ENCODE measurements at regions not wholly inside any gene's neighbourhood (a gene's known extent, or its start where the extent isn't known, plus 50 kb on each side); places are given as distances from the start of the nearest gene placed in this dataset.
"Not testable (repeated sequence)": the region's sequence is repeated elsewhere in the genome, so short reads cannot be mapped to it uniquely, and the experiment has no call there.

DNA sequence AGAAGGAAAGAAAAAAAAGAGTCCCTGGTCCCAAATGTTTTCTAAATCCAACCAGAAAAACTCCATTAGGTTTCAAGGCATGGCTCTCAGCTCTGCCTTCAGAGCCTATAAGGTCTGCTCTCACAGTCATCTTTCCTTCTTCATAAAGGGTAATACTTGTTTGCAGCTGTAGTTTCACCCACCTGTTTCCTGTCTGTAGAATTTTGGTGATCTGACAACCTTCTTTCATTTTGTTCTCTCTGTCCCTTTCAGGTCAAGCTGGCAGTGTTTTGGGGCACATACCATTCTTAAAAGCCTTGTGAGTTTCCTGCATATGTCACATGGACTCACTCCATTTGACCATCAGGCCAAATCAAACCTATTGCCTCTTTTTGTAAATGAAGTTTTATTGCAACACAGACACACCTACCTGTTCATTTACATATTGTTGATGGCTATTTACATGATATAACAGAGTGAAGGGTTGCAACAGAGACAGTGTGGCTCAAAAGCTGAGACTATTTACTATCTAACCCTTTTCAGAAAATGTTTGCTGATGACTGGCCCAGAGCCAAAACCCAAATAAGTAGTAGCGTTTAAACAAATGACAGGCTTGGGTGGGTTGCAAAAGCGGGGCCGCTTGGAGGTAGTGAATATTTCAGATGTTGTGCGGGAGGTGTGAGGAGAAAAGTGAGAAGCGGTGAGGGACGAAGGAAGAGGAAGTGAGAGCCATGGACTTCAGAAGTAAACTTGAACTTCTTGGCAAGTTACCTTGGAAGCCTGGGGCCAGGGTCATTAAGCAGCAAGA, 292.7 kb upstream of the PROK2 start:
- TF ChIP-seq CTCF (IDR thresholded peaks at IDR 0.05) = no peak
- ATAC-seq (no peak), DNase-seq (no peak)
- Histone ChIP-seq H3K4me3 (no peak overlapping the region), H3K36me3 (no peaks in the 10 kb centered on the region), H3K27me3 (ENCODE audit: low read depth) (no peaks in the 10 kb centered on the region), H3K9me3 (peaks cover 6% of the 10 kb centered on the region), H3K27ac (no peak overlapping the region), H3K4me1 (peaks cover 9% of the 10 kb centered on the region)
- intact Hi-C loops (cut with DNase I) = no loop called here

DNA sequence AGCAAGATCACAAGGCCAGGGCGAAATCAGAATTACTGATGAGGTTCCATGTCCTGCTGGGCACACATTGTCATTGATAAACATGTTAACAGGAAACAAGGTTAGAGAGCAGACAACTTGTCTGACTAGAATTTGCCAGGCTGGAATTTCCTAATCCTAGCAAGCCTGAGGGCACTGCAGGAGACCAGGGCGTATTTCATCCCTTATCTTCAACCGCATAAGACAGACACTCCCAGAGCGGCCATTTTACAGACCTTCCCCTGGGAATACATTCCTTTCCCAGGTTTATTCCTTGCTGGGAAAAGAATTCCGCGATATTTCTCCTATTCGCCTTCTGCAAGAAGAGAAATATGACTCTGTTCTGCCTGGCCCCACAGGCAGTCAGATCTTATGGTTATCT, 290.9 kb upstream of the PROK2 start:
- H3K27ac ChIP-seq; H3K9me3 ChIP-seq; H3K36me3 ChIP-seq; H3K4me3 ChIP-seq; DNase-seq; ATAC-seq; H3K27me3 ChIP-seq (ENCODE audit: low read depth); intact Hi-C loops (cut with DNase I); H3K4me1 ChIP-seq: not testable (repeated sequence)

DNA sequence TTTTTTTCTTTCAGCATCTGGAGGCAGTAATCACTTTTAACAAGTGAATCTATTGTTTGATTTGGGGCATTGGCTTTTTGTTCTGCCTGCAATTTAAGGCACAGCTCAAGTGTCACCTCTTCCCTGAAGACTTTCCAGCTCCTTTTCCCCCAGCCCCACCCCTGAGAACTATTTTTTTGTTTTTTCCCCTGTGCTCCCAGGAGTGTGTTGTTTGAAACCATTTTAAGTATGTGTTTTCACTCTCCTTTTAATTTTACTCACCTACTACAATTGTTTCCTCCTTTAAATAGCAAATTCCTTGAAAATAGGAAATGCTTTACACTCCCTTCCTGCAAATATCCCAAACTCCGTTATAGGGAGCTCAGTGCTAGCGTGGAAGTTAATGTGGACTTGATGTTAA, 286.7 kb upstream of the PROK2 start:
- Histone ChIP-seq H3K27ac (no peak overlapping the region), H3K4me3 (no peak overlapping the region), H3K4me1 (no peaks in the 10 kb centered on the region), H3K36me3 (no peaks in the 10 kb centered on the region), H3K27me3 (ENCODE audit: low read depth) (no peaks in the 10 kb centered on the region), H3K9me3 (peaks cover 6% of the 10 kb centered on the region)
- DNase-seq (no peak), ATAC-seq (no peak)
- no peak for TF ChIP-seq CTCF (IDR thresholded peaks at IDR 0.05)
- intact Hi-C loops (cut with DNase I) = no loop called here

- ATAC-seq = no peak
Observed at GRCh38 chr3:72070005-72070404, 285.1 kb upstream of the PROK2 start.

GRCh38 chr3:72069543-72069942, 284.6 kb upstream of the PROK2 start:
- TF ChIP-seq CTCF (IDR thresholded peaks at IDR 0.05) = no peak
- ATAC-seq (no peak), DNase-seq (no peak)
- intact Hi-C loops (cut with DNase I) = no loop called here
- Histone ChIP-seq H3K4me3 (no peak overlapping the region), H3K4me1 (no peaks in the 10 kb centered on the region), H3K27me3 (ENCODE audit: low read depth) (no peaks in the 10 kb centered on the region), H3K9me3 (no peaks in the 10 kb centered on the region), H3K27ac (no peak overlapping the region), H3K36me3 (no peaks in the 10 kb centered on the region)

More at GRCh38 chr3:72070005-72070404, 285.1 kb upstream of the PROK2 start:
- no peaks in the 10 kb centered on the region for H3K27me3 ChIP-seq (ENCODE audit: low read depth)
- no peak overlapping the region for H3K27ac ChIP-seq
- H3K4me1 ChIP-seq = no peaks in the 10 kb centered on the region
- no peak overlapping the region for H3K4me3 ChIP-seq
- H3K36me3 ChIP-seq = no peaks in the 10 kb centered on the region
- no peak for DNase-seq
- intact Hi-C loops (cut with DNase I) = no loop called here
- H3K9me3 ChIP-seq = no peaks in the 10 kb centered on the region
- no peak for TF ChIP-seq CTCF (IDR thresholded peaks at IDR 0.05)

GRCh38 chr3:72068621-72069020, 283.7 kb upstream of the PROK2 start:
- Histone ChIP-seq H3K4me1 (no peaks in the 10 kb centered on the region), H3K27me3 (ENCODE audit: low read depth) (no peaks in the 10 kb centered on the region), H3K36me3 (no peaks in the 10 kb centered on the region), H3K4me3 (no peak overlapping the region), H3K27ac (no peak overlapping the region), H3K9me3 (peaks cover 5% of the 10 kb centered on the region)
- ATAC-seq = no peak
- intact Hi-C loops (cut with DNase I) = no loop called here
- no peak for DNase-seq
- no peak for TF ChIP-seq CTCF (IDR thresholded peaks at IDR 0.05)
